Activated T-cell treated with anti-CD3 and anti-CD28 coated beads, Interleukin-2, amount 50 U/mL, for 72 hours (primary cell): ENCODE measurements at regions not wholly inside any gene's neighbourhood (a gene's known extent, or its start where the extent isn't known, plus 50 kb on each side); places are given as distances from the start of the nearest gene placed in this dataset.

Experiments used
- ATAC-seq, 2 donors: fragments of 150-1000 bp; cut with Tn5 transposase; replicated peaks in 1 of 2; 2 replicates each; pipeline ENCODE4 v1.10.0; 2021; ENCODE audit warnings: moderate library complexity in 2 of 2, mild to moderate bottlenecking in 1 of 2
- DNase-seq, 2 donors: peaks; one replicate each; pipeline ENCODE4 v3.0.0; 2021 to 2022; ENCODE audit warnings: mixed read lengths in 1 of 2
- H3K27ac Mint-ChIP-seq: one replicate; pipeline ENCODE4 v1.8.0; 2022; ENCODE audit warnings: mild to moderate bottlenecking, moderate library complexity, mixed read lengths
- H3K27me3 Mint-ChIP-seq: one replicate; pipeline ENCODE4 v1.8.0; 2022; ENCODE audit warnings: low read depth, mixed read lengths
- H3K36me3 Mint-ChIP-seq, 2 donors: one replicate each; pipeline ENCODE4 v1.8.0; 2022; ENCODE audit warnings: mixed read lengths in 2 of 2, mild to moderate bottlenecking in 1 of 2; ENCODE audit not compliant: insufficient read depth in 2 of 2
- H3K4me1 Mint-ChIP-seq: one replicate; pipeline ENCODE4 v1.8.0; 2022; ENCODE audit warnings: low read depth, mixed read lengths
- H3K4me3 Mint-ChIP-seq, 2 donors: one replicate each; pipeline ENCODE4 v1.8.0; 2022; ENCODE audit warnings: mild to moderate bottlenecking in 2 of 2, mixed read lengths in 2 of 2, moderate library complexity in 2 of 2
- H3K9me3 Mint-ChIP-seq, 2 donors: one replicate each; pipeline ENCODE4 v1.8.0; 2022; ENCODE audit warnings: mixed read lengths in 2 of 2

- ATAC-seq = no peak
- peaks cover 8% of the 10 kb centered on the region in 2 donors for H3K9me3 Mint-ChIP-seq
- peaks cover 0 to 4% of the 10 kb centered on the region in 2 donors for H3K36me3 Mint-ChIP-seq
- no peak overlapping the region for H3K4me3 Mint-ChIP-seq
- no peaks in the 10 kb centered on the region for H3K4me1 Mint-ChIP-seq
- no peak overlapping the region for H3K27ac Mint-ChIP-seq
- no peak for DNase-seq
- no peaks in the 10 kb centered on the region for H3K27me3 Mint-ChIP-seq
These were observed 219.0 kb downstream of the RWDD3 start for GRCh38 chr1:95453053-95453452.

GRCh38 chr1:95467036-95467435 is 233.0 kb downstream of the RWDD3 start:
- no peaks in the 10 kb centered on the region for H3K36me3 Mint-ChIP-seq
- H3K4me3 Mint-ChIP-seq = no peak overlapping the region
- H3K27me3 Mint-ChIP-seq = no peaks in the 10 kb centered on the region
- ATAC-seq (no peak), DNase-seq (no peak)
- no peak overlapping the region for H3K27ac Mint-ChIP-seq
- H3K9me3 Mint-ChIP-seq = peaks cover 4 to 8% of the 10 kb centered on the region in 2 donors
- H3K4me1 Mint-ChIP-seq = no peaks in the 10 kb centered on the region

- Mint-ChIP-seq H3K4me3 (no peak overlapping the region), H3K27me3 (no peaks in the 10 kb centered on the region), H3K9me3 (peaks cover 5 to 9% of the 10 kb centered on the region in 2 donors), H3K4me1 (no peaks in the 10 kb centered on the region), H3K27ac (no peak overlapping the region), H3K36me3 (no peaks in the 10 kb centered on the region)
- DNase-seq (no peak), ATAC-seq (no peak)
These were observed 241.9 kb downstream of the RWDD3 start for GRCh38 chr1:95475686-95476457.

- Mint-ChIP-seq H3K27ac (no peak overlapping the region), H3K4me3 (no peak overlapping the region), H3K36me3 (no peaks in the 10 kb centered on the region), H3K9me3 (peaks cover 3 to 5% of the 10 kb centered on the region in 2 donors), H3K27me3 (no peaks in the 10 kb centered on the region), H3K4me1 (no peaks in the 10 kb centered on the region)
- DNase-seq = no peak
- ATAC-seq = no peak
These were observed 262.3 kb downstream of the RWDD3 start for GRCh38 chr1:95496307-95496706.

- peaks cover 3 to 6% of the 10 kb centered on the region in 2 donors for H3K9me3 Mint-ChIP-seq
- H3K27me3 Mint-ChIP-seq = no peaks in the 10 kb centered on the region
- DNase-seq = no peak
- no peak for ATAC-seq
- H3K4me1 Mint-ChIP-seq = no peaks in the 10 kb centered on the region
- H3K4me3 Mint-ChIP-seq = no peak overlapping the region
- no peaks in the 10 kb centered on the region for H3K36me3 Mint-ChIP-seq
- H3K27ac Mint-ChIP-seq = no peak overlapping the region
These were observed 262.8 kb downstream of the RWDD3 start for GRCh38 chr1:95496773-95497172.

GRCh38 chr1:95497566-95497965 is 263.6 kb downstream of the RWDD3 start:
- ATAC-seq = no peak
- peaks cover 3 to 6% of the 10 kb centered on the region in 2 donors for H3K9me3 Mint-ChIP-seq
- H3K27me3 Mint-ChIP-seq = no peaks in the 10 kb centered on the region
- no peak overlapping the region for H3K4me3 Mint-ChIP-seq
- no peaks in the 10 kb centered on the region for H3K4me1 Mint-ChIP-seq
- H3K36me3 Mint-ChIP-seq = no peaks in the 10 kb centered on the region
- no peak overlapping the region for H3K27ac Mint-ChIP-seq
- no peak for DNase-seq

- Mint-ChIP-seq H3K36me3 (no peaks in the 10 kb centered on the region), H3K4me1 (no peaks in the 10 kb centered on the region), H3K9me3 (peaks cover 4 to 10% of the 10 kb centered on the region in 2 donors), H3K27ac (no peak overlapping the region), H3K27me3 (no peaks in the 10 kb centered on the region), H3K4me3 (no peak overlapping the region)
- ATAC-seq (no peak), DNase-seq (no peak)
These were observed 269.4 kb downstream of the RWDD3 start for GRCh38 chr1:95503278-95504030.

GRCh38 chr1:95504321-95504720 is 270.3 kb downstream of the RWDD3 start:
- no peaks in the 10 kb centered on the region for H3K27me3 Mint-ChIP-seq
- ATAC-seq = no peak
- no peaks in the 10 kb centered on the region for H3K4me1 Mint-ChIP-seq
- no peaks in the 10 kb centered on the region for H3K36me3 Mint-ChIP-seq
- no peak overlapping the region for H3K4me3 Mint-ChIP-seq
- DNase-seq = no peak
- H3K27ac Mint-ChIP-seq = no peak overlapping the region
- peaks cover 6 to 10% of the 10 kb centered on the region in 2 donors for H3K9me3 Mint-ChIP-seq

- H3K9me3 Mint-ChIP-seq = peaks cover 9 to 12% of the 10 kb centered on the region in 2 donors
- H3K27ac Mint-ChIP-seq = no peak overlapping the region
- no peaks in the 10 kb centered on the region for H3K36me3 Mint-ChIP-seq
- H3K4me3 Mint-ChIP-seq = no peak overlapping the region
- no peak for ATAC-seq
- no peaks in the 10 kb centered on the region for H3K4me1 Mint-ChIP-seq
- H3K27me3 Mint-ChIP-seq = no peaks in the 10 kb centered on the region
- DNase-seq = no peak
These were observed 272.9 kb downstream of the RWDD3 start for GRCh38 chr1:95506736-95507414.

GRCh38 chr1:95509989-95510388 is 276.0 kb downstream of the RWDD3 start:
- no peaks in the 10 kb centered on the region for H3K27me3 Mint-ChIP-seq
- H3K4me3 Mint-ChIP-seq = no peak overlapping the region
- ATAC-seq (no peak), DNase-seq (no peak)
- H3K9me3 Mint-ChIP-seq = peaks cover 9 to 12% of the 10 kb centered on the region in 2 donors
- no peaks in the 10 kb centered on the region for H3K36me3 Mint-ChIP-seq
- no peaks in the 10 kb centered on the region for H3K4me1 Mint-ChIP-seq
- no peak overlapping the region for H3K27ac Mint-ChIP-seq

GRCh38 chr1:95512925-95513324 is 278.9 kb downstream of the RWDD3 start:
- Mint-ChIP-seq H3K27ac (no peak overlapping the region), H3K9me3 (peaks cover 4 to 10% of the 10 kb centered on the region in 2 donors), H3K27me3 (no peaks in the 10 kb centered on the region), H3K36me3 (no peaks in the 10 kb centered on the region), H3K4me1 (no peaks in the 10 kb centered on the region), H3K4me3 (no peak overlapping the region)
- no peak for DNase-seq
- ATAC-seq = no peak

GRCh38 chr1:95517506-95517905 is 283.5 kb downstream of the RWDD3 start:
- no peaks in the 10 kb centered on the region for H3K4me1 Mint-ChIP-seq
- DNase-seq = no peak
- no peaks in the 10 kb centered on the region for H3K27me3 Mint-ChIP-seq
- peaks cover 0 to 10% of the 10 kb centered on the region in 2 donors for H3K9me3 Mint-ChIP-seq
- no peak overlapping the region for H3K27ac Mint-ChIP-seq
- no peak for ATAC-seq
- peaks cover 0 to 3% of the 10 kb centered on the region in 2 donors for H3K36me3 Mint-ChIP-seq
- H3K4me3 Mint-ChIP-seq = no peak overlapping the region

GRCh38 chr1:95518310-95518709 is 284.3 kb downstream of the RWDD3 start:
- DNase-seq (no peak), ATAC-seq (no peak)
- Mint-ChIP-seq H3K36me3 (peaks cover 0 to 3% of the 10 kb centered on the region in 2 donors), H3K9me3 (peaks cover 3 to 16% of the 10 kb centered on the region in 2 donors), H3K4me1 (no peaks in the 10 kb centered on the region), H3K27me3 (no peaks in the 10 kb centered on the region), H3K27ac (no peak overlapping the region), H3K4me3 (no peak overlapping the region)
